HG02981 (cell line): ENCODE measurements at regions not wholly inside any gene's neighbourhood (a gene's known extent, or its start where the extent isn't known, plus 50 kb on each side); places are given as distances from the start of the nearest gene placed in this dataset.

Source experiments
- ATAC-seq: cut with Tn5 transposase; IDR thresholded peaks from one replicate; pipeline ENCODE4 v1.9.1; 2021; ENCODE audit warnings: mild to moderate bottlenecking, moderate library complexity; ENCODE audit not compliant: unreplicated experiment

DNA sequence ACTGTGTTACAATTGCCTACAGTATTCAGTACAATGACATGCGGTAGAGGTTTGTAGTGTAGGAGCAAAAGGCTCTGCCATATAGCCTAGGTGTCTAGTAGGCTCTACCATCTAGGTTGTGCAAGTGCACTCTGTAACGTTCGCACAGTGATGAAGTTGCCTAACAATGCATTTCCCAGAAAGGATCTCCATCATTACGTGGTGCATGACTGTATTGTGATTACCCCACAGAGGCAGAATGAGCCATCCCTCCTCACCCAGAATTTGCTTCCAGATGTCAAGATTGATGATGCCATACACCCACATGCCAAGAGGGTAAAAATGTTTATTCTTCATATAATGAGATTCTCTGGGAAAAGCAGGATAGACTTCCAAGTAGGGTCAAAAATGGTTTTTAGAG is 199.3 kb upstream of the CTTNBP2NL start:
- ATAC-seq: no peak

DNA sequence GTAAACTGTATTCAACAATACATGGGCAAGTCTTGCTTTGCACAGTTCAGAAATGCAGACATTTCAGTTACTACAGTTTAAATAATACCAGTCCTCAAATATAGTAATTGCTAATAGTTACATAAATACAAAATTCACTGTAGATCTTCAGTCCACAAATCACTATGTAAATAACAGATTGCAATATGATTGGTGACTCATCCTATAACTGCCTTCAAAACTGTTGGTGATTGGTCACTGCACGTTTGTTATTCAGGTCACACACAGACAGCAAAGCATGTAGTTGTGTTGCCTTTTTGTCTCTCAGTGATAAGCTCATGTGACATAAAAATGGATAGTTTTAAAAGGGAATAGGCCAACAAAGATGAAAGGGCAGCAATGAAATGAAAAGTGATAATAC is 186.5 kb upstream of the CTTNBP2NL start:
- ATAC-seq: no peak

DNA sequence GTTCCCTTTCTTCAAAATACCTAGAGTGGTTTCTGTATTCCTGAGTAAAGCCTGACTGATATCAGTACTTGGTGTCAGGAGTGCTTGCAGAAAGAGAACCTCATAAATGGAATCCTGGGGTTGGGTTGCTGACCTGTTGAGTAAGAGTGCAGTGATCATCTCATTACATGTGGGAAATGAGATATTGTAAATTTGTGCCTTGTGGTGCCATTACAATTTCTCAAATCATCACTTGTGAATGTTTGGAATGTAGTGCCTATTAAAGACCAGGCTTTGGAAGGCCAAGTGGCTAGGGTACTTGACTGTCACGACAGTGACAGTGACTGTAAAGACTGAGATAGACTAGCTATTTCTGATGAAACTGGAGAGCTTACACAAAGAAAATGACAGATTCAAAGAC is 176.7 kb upstream of the CTTNBP2NL start:
- ATAC-seq: no peak

DNA sequence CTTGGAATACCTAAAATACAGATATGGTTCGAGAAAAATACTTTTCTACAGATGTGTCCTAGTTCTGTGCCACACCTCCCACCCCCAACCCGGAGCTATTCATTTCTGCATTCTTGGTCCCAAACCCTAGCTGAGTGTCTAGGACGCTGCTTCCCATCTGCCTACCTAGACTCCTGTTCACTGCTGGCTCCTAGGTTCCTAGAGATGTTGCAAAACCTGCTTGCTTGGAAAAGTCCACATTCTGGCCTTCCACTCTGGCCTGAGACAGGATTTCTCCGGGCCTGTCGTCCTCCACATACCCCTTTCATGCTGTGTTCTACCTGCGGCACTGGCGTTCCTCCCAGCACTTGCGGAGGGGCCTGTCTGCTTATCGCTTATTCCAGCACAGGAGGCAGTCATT is 165.8 kb upstream of the CTTNBP2NL start:
- no peak for ATAC-seq

DNA sequence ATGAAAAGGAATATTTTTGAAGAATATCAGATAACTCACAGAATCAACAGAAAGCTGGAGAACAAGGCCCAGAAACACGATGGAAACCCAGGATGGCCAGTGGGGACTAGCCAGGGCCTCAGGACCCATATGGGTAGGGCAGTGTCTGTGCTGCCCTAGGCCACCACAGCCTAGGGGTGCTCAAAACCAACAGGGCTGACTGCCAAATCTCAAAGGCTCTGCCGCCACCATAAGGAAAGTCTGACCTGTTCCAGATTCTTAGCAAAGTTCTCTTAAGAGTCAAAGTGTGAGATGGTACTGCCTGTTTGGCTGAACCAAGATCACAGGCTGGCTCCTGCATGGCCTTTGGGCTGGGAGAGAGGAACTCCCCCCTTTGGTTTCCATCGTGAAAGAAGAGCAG is 164.7 kb upstream of the CTTNBP2NL start:
- no peak for ATAC-seq

DNA sequence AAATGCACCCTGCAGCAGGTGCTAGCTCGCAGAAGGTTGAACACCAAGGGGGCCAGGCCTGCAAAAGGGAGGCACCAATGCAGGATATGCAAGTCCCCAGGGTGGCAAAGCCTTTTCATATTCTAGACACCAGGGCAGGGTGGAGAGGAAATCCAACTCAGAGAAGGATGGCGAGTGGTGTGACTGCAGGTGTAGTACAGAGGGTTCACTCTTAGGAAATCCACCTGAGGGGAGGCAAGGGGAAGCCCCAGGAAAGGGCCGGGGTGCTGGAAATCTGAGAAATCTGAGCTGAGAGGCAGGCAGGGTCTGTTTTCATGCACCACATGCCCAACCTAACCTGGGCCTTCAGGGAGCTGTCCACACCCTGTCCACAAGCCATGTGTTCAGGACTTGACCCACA is 163.2 kb upstream of the CTTNBP2NL start:
- no peak for ATAC-seq

DNA sequence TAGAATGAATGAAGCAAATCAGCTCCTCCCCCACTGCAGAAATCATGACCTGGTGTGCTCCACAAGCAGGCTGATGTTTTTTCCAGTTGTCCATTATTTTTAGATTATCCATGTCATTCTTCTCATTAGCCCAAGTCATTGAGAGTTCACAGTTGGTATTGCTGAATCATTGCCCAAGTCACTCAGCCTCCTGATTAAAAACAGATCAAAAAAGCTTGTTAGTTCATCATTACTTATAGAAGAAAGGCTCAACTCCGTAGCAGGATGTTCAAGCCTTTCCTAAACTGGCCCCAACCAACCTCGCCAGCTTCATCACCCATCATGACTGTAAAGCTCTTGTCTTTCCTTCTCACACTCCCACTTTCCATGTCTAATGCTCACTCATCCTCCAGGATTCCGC is 161.3 kb upstream of the CTTNBP2NL start:
- no peak for ATAC-seq

- no peak for ATAC-seq
Measured at GRCh38 chr1:112237983-112238545, 157.9 kb upstream of the CTTNBP2NL start.

DNA sequence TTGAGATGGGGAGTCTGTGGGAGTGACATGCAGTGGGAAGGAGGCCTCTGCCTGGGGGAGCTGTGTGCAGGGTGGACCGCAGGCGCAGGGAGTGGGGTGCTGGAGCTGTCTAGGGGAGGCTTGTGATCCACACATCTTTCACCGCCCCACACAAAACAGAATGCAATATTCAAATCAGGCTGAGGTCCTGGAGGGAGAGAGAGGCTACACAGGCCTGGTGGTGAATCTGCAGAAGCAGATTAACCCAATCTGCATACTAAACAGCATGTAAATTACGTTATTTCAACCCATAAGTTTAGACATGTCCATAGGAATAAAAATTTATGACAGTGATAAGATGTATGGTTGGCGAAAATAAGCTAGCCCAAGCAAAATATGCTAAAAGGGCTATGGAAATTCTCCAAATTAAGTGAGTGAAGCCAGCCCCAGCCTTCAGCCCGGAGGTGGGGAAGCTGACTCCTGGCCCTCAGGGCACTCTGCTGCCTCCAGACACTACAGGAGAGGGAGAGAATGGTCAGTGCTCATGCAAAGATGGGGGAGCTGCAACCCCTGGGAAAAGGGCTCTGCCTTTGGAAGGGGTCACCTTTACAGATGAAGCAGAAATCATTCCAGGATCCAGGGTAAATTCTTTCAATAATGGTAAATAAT is 156.2 kb upstream of the CTTNBP2NL start:
- ATAC-seq: no peak

DNA sequence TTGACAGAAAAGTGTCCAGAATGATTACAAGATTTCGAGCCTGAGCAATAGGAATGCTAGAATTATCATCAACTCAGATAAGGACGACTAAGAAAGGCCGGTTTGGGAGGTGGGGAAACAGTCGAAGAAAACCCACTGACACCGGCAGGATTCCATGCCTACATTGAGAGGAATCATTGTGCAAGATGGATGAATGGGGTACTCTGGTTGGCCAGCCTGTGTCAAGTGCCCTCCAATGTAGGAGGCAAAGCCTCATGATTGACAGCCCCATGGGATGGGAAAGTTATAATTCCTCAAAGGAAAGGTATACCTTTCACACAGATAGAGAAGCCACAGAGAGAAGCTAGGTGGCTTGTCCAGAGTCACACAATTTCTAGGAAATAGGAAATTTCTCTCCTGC is 153.5 kb upstream of the CTTNBP2NL start:
- no peak for ATAC-seq

GRCh38 chr1:112244131-112244530 is 151.9 kb upstream of the CTTNBP2NL start:
- no peak for ATAC-seq

GRCh38 chr1:112245114-112245513 is 150.9 kb upstream of the CTTNBP2NL start:
- no peak for ATAC-seq

DNA sequence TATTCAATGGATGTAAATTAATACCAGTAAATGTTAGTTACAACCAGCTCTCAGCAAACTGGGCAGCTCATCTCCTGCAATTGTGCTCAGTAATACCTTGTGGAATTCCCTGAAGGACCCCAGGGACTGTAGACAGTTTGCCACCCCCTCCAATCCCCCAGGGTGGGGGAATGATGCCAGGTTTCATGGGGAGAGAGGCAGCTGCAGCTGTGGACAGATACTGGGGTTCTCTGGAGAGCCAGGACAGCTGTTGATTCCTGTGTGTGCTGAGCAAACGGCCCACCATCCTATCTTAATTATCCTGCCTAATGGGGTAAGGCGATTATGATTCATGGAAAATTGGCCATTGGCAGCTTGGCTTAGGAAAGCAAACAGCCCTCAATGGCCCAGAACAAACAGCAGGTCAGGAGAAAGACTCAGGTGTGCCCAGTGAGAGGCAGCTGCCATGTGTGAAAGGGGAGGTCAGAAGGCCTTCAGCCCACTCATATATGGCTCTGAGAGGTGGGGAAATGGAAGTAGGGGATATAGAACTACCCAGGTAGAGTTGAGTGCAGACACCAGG is 148.9 kb upstream of the CTTNBP2NL start:
- no peak for ATAC-seq

GRCh38 chr1:112247961-112248360 is 148.1 kb upstream of the CTTNBP2NL start:
- ATAC-seq: no peak

- no peak for ATAC-seq
Measured at GRCh38 chr1:112250892-112251291, 145.1 kb upstream of the CTTNBP2NL start.

GRCh38 chr1:112251766-112252506 is 144.1 kb upstream of the CTTNBP2NL start:
- ATAC-seq: no peak

GRCh38 chr1:112253366-112253765 is 142.6 kb upstream of the CTTNBP2NL start:
- ATAC-seq: no peak

DNA sequence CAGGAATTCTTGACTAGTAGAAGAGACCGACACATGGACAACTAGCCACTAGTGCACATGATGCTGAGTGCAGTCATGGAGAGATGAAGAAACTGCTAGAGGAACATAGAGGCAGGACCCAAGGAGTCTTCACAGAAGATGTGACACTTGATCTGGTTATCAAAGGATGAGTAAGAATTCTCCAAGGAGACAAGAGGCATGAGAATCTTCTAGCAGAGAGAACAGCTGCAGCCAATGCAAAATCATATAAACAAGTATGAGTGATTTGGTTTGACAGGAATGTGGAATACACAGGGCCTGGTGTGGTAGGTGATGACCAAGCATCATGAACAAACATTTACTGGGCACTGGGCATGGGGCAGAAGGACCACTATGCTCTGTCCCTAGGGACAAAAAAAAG is 140.9 kb upstream of the CTTNBP2NL start:
- no peak for ATAC-seq

GRCh38 chr1:112256411-112256810 is 139.6 kb upstream of the CTTNBP2NL start:
- no peak for ATAC-seq

DNA sequence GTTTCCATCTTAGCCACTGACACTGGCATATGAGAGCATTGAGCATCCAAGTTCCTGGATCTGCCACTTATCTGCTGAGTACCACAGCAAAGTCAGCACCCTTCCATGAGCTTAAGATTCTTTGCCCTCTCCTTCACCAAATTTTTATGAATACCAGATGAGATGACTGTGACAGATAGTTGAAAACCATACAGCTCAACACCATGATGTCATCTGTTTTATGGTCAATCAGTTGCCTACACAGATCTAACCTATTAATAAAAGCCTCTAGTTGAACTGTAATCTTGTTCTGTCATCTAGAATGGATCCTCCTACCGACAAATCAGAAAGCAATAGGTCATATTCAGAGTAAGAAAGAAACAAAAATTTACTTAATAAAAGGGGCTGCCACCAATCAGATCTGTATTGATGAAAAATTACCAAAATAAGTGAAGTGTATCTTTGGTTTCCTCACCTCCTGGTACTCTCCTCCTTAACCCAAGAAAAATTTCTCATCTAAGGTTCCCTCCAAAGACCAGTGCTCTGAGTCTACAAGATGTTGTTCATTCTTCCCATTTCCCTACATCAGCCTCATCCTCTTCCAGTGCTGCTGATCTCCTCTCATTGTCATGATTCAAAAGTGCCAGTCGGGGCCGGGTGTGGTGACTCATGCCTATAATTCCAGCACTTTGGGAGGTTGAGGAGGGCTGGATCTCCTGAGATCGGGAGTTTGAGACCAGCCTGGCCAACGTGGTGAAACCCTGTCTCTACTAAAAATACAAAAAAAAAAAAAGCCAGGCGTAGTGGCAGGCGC is 138.8 kb upstream of the CTTNBP2NL start:
- no peak for ATAC-seq

- no peak for ATAC-seq
Measured at GRCh38 chr1:112260699-112261098, 135.3 kb upstream of the CTTNBP2NL start.
